HG03025 (cell line): ENCODE measurements at regions not wholly inside any gene's neighbourhood (a gene's known extent, or its start where the extent isn't known, plus 50 kb on each side); places are given as distances from the start of the nearest gene placed in this dataset.
"Not testable (repeated sequence)": the region's sequence is repeated elsewhere in the genome, so short reads cannot be mapped to it uniquely, and the experiment has no call there.

Experiments used
- ATAC-seq: cut with Tn5 transposase; IDR thresholded peaks from one replicate; pipeline ENCODE4 v1.9.1; 2021; ENCODE audit warnings: mild to moderate bottlenecking, moderate library complexity; ENCODE audit not compliant: unreplicated experiment, low FRiP score

- no peak for ATAC-seq
Observed at GRCh38 chrX:138964501-138964900, 253.0 kb upstream of the FGF13 start.

GRCh38 chrX:138962419-138962818 is 250.9 kb upstream of the FGF13 start:
- not testable (repeated sequence) for ATAC-seq

DNA sequence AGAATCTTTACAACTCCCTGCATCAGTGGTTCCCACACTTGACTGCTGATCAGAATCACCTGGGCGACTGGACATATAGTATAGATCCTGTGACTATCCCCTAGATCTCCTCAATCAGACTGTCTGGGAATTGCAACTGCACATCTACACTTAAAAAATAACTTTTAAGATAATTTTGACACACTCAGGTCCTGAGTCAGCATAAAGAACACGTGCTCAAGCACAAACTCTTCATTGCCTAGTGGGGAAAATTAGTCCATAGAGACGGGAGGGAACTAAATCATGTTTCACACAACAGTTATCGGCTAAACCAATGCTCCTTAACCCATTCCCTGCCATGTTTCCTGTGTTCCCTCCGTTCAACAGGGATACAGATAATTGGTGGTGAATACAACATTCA is 243.5 kb upstream of the FGF13 start:
- ATAC-seq = no peak

DNA sequence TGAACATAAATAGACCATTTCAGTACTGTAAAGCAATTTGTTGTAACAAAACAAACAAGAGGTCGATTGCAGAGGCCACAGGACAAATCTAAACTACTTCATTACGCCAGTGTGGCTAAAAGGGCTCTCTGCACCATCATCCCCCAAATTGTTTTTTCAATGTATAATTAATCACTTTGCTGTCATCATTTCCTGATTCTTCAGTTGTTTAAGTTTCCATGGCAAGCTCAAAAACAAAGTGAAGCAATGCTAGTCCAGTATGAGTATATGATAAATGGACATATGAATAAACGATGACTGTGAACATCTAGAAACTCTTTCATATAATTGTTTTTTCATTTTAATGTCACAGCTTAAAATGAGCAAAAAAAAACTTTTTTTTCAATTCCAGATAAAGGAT is 235.4 kb upstream of the FGF13 start:
- no peak for ATAC-seq

GRCh38 chrX:138945219-138945618 is 233.7 kb upstream of the FGF13 start:
- no peak for ATAC-seq

GRCh38 chrX:138939038-138939437 is 227.5 kb upstream of the FGF13 start:
- ATAC-seq = no peak

DNA sequence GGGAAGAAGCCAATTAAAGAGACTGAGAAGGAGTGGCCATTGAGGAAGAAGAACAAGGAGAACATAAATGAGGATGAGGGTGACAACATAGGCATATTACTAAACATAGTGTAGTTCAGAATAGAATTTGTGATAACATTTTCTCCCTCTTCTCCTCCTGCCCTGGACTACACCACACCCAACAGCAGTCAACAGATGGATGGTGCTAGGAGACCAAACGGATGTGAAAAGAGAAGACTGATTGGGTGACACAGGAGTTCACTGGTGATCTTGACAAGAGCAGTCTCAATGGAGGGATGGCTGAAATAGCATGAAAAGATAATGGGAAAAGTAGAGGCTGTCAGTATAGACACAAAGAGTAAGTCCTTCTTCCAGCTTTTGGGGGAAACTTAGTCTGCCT is 226.5 kb upstream of the FGF13 start:
- ATAC-seq = no peak

- ATAC-seq = no peak
Observed at GRCh38 chrX:138931212-138931611, 219.7 kb upstream of the FGF13 start.

DNA sequence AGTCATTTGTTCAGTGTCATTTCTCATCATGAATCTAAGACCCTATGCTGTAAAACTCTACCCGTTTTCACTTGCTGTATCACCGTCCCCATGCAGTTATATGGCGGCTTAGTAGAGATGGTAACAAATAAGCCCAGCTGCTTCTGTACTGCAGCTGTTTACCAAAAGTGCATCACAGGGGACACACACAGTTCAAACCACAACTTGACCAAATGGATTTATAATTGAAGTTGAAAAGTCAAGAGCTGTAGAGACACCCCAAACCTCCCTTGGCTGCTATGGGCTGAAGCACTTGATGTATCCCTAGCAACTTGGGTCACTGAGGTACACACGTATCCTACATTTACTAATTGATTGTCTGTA is 219.0 kb upstream of the FGF13 start:
- ATAC-seq = no peak

DNA sequence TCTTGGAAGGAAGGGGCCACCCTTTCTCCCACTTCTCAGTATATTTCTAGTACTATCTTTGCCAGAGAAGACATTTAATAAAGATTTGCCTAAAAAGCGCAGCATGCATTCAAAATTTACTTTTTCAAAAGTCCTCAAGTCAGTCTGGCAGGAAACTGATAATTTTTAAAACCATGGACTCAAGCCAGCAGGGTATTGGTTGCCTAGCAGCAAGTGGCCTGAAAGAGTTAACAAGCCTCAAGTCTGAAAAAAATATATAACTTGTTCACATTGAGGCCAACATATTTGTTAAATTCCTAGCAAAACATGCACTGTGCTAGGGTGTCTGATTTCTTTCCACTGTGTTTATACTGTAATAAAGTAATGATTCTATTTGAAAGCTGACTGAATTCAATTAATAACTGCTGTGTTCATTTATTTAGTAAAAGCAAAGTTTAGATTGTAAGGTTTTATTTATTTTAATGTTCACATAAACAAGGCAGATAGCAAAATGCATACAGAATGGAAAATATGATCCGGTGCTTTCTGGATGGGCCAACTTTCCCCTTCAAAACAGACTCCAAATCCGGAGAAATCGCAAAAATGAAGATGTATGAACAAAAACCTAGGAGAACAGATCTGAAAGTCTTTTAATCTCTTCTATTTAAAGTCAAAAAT is 218.5 kb upstream of the FGF13 start:
- no peak for ATAC-seq

GRCh38 chrX:138928737-138929459 is 217.4 kb upstream of the FGF13 start:
- ATAC-seq = no peak

GRCh38 chrX:138925330-138925729 is 213.8 kb upstream of the FGF13 start:
- no peak for ATAC-seq

DNA sequence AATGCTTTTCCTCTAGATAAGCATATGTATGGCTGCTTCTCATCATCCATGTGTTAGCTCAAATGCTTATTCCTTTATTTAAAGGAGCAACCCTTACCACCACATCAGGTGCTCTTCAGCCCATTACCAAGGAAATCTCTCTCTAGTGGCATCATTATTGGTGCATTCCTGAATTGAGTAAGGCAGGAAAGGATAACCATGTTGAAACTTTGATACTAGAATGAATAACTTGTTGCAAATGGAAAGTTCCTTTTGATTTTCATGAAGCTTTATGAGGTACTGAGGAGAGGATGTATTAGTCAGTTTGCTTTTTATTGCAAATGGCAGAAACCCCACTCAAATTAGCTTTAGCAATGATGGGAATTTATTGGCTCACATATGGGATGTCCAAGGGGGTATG is 212.3 kb upstream of the FGF13 start:
- ATAC-seq = no peak

- ATAC-seq = no peak
Observed at GRCh38 chrX:138921031-138921430, 209.5 kb upstream of the FGF13 start.

DNA sequence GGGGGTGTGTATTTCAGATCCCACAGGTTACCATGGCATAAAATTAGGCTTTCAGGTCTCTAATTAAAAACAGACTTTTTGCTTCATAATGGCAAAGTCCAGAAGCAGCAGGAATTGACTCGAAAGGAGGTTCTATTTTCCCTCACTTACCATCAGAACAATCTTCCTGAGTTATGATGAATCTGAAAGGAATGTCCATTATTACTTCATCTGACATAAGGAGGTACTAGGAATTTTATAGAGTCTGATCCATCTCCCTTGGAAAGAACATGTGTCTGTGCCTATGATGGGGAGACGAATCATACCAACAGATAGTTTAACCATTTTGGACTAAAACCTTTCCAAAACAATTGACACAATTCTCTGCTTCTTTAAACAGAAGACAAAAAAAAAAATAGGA is 206.3 kb upstream of the FGF13 start:
- no peak for ATAC-seq

GRCh38 chrX:138914767-138915166 is 203.2 kb upstream of the FGF13 start:
- no peak for ATAC-seq

DNA sequence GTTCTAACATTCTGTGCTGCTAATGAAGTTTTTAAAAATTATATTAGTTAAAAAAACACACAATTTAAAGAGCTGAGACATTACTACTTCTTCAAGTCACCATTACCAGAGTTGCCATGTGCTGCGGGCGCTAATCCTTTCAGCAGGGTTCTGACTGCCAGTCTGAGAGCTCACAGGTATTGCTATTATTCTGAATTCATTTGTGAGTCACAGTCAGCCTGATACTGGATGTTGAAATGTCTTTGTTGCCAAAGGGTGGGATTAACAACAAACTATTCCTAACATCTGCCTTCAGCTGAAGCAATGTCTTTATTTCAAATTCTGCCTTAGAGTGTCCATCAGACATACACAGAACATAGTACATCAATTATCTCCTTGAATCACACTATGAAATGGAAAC is 197.1 kb upstream of the FGF13 start:
- no peak for ATAC-seq

DNA sequence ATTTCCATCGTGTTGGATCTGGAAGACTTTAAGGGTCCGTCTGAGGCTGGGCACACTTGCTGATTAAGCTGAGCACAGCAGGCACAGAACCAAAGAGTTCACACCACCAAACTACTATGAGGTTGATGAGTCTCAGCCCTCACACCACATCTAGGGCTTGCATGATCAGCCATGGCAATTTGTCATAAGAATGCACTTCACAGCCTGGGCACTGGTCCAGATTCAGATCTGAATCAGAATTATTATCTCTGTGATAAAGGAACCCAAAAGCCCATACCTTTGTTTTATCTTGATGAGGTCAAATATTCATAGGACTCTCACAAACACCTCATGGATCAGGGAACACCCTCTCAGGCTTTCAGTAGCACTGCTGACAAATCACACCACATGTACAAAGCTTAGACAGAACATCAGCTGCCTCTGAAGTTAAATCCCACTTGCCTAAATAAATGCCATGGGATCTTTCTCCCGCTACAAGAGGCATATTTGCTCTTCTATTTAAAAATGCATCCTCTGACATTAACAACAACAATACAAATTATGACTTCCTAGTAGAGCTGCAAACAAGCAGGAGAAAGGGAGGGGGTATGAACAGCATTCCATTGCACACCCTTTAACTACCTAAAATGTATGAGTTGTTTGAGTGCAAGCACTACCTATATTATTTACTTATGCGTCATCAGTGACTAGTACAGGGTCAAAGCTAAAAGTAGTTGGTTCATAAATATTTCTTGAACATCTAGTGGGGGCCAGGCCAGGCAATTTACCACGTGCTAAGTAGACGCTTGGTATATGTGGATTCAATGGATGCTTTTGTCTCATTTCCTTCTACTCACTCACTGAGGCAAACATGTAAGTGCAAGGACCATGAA is 186.3 kb upstream of the FGF13 start:
- ATAC-seq = no peak

- no peak for ATAC-seq
Observed at GRCh38 chrX:138890491-138890890, 179.0 kb upstream of the FGF13 start.

- ATAC-seq = no peak
Observed at GRCh38 chrX:138889149-138889548, 177.6 kb upstream of the FGF13 start.

DNA sequence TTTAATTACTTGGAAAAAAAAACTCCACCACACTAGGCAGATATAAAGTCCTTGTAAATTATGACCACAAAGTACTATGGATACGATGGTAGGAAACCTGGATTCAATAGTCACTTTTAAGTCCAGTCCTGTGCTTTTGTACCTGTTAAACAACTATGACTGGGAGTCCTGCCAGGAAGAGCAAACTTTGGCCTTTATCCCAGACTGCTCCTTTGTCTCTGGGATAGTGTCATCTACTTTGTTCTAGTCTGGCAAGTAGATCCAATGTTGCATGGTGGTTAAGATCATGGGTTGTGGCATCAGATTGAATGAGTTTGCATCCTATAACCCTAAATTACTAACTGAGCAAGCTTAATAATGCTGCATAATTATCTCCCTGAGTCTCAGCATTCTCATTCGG is 175.3 kb upstream of the FGF13 start:
- no peak for ATAC-seq

DNA sequence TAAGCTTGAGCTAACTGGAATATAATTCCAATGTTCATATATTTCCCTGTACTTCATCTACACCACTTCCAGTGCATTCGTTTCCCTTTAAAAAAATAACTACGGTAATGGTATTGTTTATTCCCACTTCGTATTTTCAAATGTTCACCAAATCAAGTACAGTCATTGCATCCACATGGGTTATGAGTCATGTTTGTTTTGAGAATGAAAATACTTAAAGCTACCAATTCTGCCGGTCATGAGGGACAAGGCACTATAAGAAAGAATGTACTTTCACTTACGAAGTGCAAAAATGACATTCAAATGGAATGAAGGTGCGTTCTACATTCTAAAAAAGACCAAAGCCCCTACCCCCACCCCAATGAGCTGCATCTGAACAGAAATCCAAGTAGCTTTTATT is 174.4 kb upstream of the FGF13 start:
- ATAC-seq = no peak
